OCI-LY7 (cell line): ENCODE measurements at regions not wholly inside any gene's neighbourhood (a gene's known extent, or its start where the extent isn't known, plus 50 kb on each side); places are given as distances from the start of the nearest gene placed in this dataset.

Experiments
- EZH2phosphoT487 ChIP-seq: fragments of 200-600 bp; sonication (generic); IDR thresholded peaks from 2 replicates; pipeline ENCODE4 v1.6.1; 2018; ENCODE audit warnings: low read depth, borderline replicate concordance, mild to moderate bottlenecking, mixed run types, antibody characterized with exemption, low read length, moderate library complexity, mixed read lengths
- TF ChIP-seq, protein P1 (sequence below): fragments of 200-600 bp; sonication (generic); conservative IDR thresholded peaks from 2 replicates; pipeline ENCODE4 v1.5.1; 2014; ENCODE audit warnings: mild to moderate bottlenecking, antibody characterized with exemption, low read length, moderate library complexity, mixed read lengths

DNA sequence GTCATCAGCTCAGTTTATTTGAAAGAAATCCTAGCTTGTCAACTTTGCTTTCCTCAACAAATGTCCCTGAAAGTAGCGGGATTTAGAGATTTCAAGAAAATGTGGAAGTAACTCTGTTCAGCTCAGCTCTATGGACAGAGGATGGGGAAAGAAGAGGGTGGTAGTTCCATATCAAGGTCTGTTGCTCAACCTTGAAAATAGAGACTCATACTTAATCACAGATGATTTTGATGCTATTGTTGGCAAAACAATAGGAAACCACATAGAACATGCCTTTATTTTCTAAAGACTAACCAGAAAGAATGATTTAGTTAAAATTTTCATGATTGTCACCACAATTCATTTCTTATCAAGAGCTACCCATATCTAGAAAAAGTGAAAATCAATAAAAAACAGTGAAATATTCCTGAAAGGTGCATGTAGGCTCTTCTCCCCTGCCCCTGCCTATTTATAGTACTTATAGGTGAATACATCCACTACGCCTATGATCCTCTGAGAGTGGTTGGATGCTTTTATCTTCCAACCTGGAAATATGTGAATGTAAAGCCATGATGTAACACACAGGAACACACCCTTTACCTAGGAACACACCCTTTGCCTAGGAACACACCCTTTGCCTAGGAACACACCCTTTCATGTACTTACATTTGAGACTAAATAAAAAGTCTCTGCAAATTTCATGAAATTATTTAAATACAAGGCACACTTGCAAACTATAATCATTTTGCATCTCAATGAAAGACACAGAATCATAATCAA, 65.8 kb downstream of the ETAA1 start:
- TF ChIP-seq, protein P1, sequence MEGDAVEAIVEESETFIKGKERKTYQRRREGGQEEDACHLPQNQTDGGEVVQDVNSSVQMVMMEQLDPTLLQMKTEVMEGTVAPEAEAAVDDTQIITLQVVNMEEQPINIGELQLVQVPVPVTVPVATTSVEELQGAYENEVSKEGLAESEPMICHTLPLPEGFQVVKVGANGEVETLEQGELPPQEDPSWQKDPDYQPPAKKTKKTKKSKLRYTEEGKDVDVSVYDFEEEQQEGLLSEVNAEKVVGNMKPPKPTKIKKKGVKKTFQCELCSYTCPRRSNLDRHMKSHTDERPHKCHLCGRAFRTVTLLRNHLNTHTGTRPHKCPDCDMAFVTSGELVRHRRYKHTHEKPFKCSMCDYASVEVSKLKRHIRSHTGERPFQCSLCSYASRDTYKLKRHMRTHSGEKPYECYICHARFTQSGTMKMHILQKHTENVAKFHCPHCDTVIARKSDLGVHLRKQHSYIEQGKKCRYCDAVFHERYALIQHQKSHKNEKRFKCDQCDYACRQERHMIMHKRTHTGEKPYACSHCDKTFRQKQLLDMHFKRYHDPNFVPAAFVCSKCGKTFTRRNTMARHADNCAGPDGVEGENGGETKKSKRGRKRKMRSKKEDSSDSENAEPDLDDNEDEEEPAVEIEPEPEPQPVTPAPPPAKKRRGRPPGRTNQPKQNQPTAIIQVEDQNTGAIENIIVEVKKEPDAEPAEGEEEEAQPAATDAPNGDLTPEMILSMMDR = no peak
- TF ChIP-seq EZH2phosphoT487 = no peak
